ENCODE measurements at regions not wholly inside any gene's neighbourhood (a gene's known extent, or its start where the extent isn't known, plus 50 kb on each side); places are given as distances from the start of the nearest gene placed in this dataset.

- ATAC-seq, result no peak
These were observed 104.5 kb downstream of the SEM1 start for GRCh38 chr7:96605045-96605716.

GRCh38 chr7:96599288-96599936 lies 110.2 kb downstream of the SEM1 start:
- no peak overlapping the region for H3K27ac ChIP-seq (ENCODE audit: low read length)
- no peaks in the 10 kb centered on the region for H3K36me3 ChIP-seq (ENCODE audit: control insufficient read depth, insufficient read depth, low read length)
- in situ Hi-C loops (cut with HindIII; ENCODE audit: low pct_unique_long_range_greater_than_20kb, low sequenced_read_pairs), result no loop called here
- no peaks in the 10 kb centered on the region for H3K4me1 ChIP-seq (ENCODE audit: control insufficient read depth, insufficient read depth, low read length)
- H3K9me3 ChIP-seq (ENCODE audit: control insufficient read depth, insufficient read depth, low read depth, low read length), result no peaks in the 10 kb centered on the region
- no peak for DNase-seq (ENCODE audit: low read depth, low spot score)
- BruUV-seq (replicated peaks), result no TSS peak
- intact Hi-C loops (cut with micrococcal nuclease; ENCODE audit: unreplicated experiment), result no loop called here
- no peak for ATAC-seq
- ChIA-PET POLR2A (no interaction called here), CTCF (no interaction called here)
- H3K4me3 ChIP-seq (ENCODE audit: low read depth in 2 of 2, low read length in 2 of 2), result no peak overlapping the region
- TF ChIP-seq TCF7L2 (IDR thresholded peaks at IDR 0.05; ENCODE audit: low read depth, low read length) (no peak), SIN3A (IDR thresholded peaks at IDR 0.05; ENCODE audit: borderline replicate concordance, insufficient read depth, low read depth, low read length) (no peak), REST (IDR thresholded peaks at IDR 0.05; ENCODE audit: insufficient read depth in 1 of 2, low read depth in 2 of 2, low read length in 1 of 2) (no peak), CTCF (IDR thresholded peaks at IDR 0.05) (no peak), POLR2AphosphoS5 (IDR thresholded peaks at IDR 0.05; ENCODE audit: low read depth, low read length) (no peak)
- no peaks in the 10 kb centered on the region; the same call in 1 of the 2 replicates for H3K27me3 ChIP-seq (ENCODE audit: control insufficient read depth, insufficient read depth, low read length)

More at GRCh38 chr7:96605045-96605716, 104.5 kb downstream of the SEM1 start:
- CTCF ChIA-PET, result no interaction called here
- no TSS peak for BruUV-seq (replicated peaks)
- Histone ChIP-seq H3K9me3 (ENCODE audit: control insufficient read depth, insufficient read depth, low read depth, low read length) (no peaks in the 10 kb centered on the region), H3K36me3 (ENCODE audit: control insufficient read depth, insufficient read depth, low read length) (no peaks in the 10 kb centered on the region), H3K27ac (ENCODE audit: low read length) (no peak overlapping the region), H3K27me3 (ENCODE audit: control insufficient read depth, insufficient read depth, low read length) (no peaks in the 10 kb centered on the region), H3K4me3 (ENCODE audit: low read depth in 2 of 2, low read length in 2 of 2) (no peak overlapping the region), H3K4me1 (ENCODE audit: control insufficient read depth, insufficient read depth, low read length) (no peaks in the 10 kb centered on the region)
- no peak for DNase-seq (ENCODE audit: low read depth, low spot score)
- intact Hi-C loops (cut with micrococcal nuclease; ENCODE audit: unreplicated experiment) (no loop called here), in situ Hi-C loops (cut with HindIII; ENCODE audit: low pct_unique_long_range_greater_than_20kb, low sequenced_read_pairs) (no loop called here)
- no peak for TF ChIP-seq POLR2AphosphoS5 (IDR thresholded peaks at IDR 0.05; ENCODE audit: low read depth, low read length)
- POLR2A ChIA-PET, result no interaction called here

GRCh38 chr7:96598421-96598820 lies 111.2 kb downstream of the SEM1 start:
- CTCF ChIA-PET, result no interaction called here
- H3K4me3 ChIP-seq (ENCODE audit: low read depth in 2 of 2, low read length in 2 of 2), result no peak overlapping the region
- no peaks in the 10 kb centered on the region for H3K36me3 ChIP-seq (ENCODE audit: control insufficient read depth, insufficient read depth, low read length)
- ATAC-seq (no peak), DNase-seq (ENCODE audit: low read depth, low spot score) (no peak)
- in situ Hi-C loops (cut with HindIII; ENCODE audit: low pct_unique_long_range_greater_than_20kb, low sequenced_read_pairs) (no loop called here), intact Hi-C loops (cut with micrococcal nuclease; ENCODE audit: unreplicated experiment) (no loop called here)
- H3K9me3 ChIP-seq (ENCODE audit: control insufficient read depth, insufficient read depth, low read depth, low read length), result no peaks in the 10 kb centered on the region
- H3K27me3 ChIP-seq (ENCODE audit: control insufficient read depth, insufficient read depth, low read length), result no peaks in the 10 kb centered on the region; the same call in 1 of the 2 replicates
- no peaks in the 10 kb centered on the region for H3K4me1 ChIP-seq (ENCODE audit: control insufficient read depth, insufficient read depth, low read length)
- POLR2A ChIA-PET, result no interaction called here
- no TSS peak for BruUV-seq (replicated peaks)
- H3K27ac ChIP-seq (ENCODE audit: low read length), result no peak overlapping the region
- TF ChIP-seq SIN3A (IDR thresholded peaks at IDR 0.05; ENCODE audit: borderline replicate concordance, insufficient read depth, low read depth, low read length) (no peak), TCF7L2 (IDR thresholded peaks at IDR 0.05; ENCODE audit: low read depth, low read length) (no peak), REST (IDR thresholded peaks at IDR 0.05; ENCODE audit: insufficient read depth in 1 of 2, low read depth in 2 of 2, low read length in 1 of 2) (no peak), POLR2AphosphoS5 (IDR thresholded peaks at IDR 0.05; ENCODE audit: low read depth, low read length) (no peak), CTCF (IDR thresholded peaks at IDR 0.05) (no peak)
